ENCODE measurements at regions not wholly inside any gene's neighbourhood (a gene's known extent, or its start where the extent isn't known, plus 50 kb on each side); places are given as distances from the start of the nearest gene placed in this dataset.

DNA sequence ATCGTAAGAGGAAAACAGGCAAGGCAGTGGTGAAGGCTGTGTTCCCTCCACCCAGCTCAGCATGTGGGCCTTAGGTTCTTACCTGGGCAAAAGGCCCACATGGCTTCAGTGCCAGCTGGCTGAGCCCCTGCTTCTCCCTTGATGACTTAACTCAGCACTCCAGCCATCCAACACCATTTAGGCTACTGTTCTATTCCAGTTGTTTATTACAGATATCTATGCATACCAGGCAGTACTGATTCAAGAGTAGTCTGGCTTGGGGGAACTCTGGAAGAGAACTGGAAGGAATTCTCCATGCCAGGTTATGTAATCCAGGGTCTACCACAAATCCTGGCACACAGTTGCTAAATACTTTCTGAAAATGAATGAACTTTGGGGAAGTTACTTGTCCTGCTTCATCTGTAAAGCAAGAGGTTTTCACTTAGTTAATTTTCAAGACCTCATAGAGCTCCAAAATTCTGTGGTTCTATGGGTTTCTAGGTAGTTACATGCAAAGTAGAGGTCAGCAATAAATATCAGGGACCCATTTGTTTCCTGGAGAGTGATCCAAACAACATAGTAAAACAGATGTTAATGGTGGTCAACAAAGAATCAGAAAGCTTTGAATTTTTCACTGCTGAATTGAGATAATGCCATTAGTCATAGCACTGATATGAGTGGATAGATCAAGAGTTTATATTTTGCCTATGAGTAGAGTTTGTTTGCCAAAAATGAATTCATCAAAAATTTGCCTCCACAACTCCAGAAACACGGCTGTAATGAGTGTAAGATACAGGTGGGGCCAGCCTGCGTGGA lies 88.2 kb upstream of the OSMR start:
- DNase-seq: no peak
- H3K9me3 Mint-ChIP-seq: no peaks in the 10 kb centered on the region
- H3K27ac Mint-ChIP-seq: no peak overlapping the region
- no peak overlapping the region for H3K4me3 Mint-ChIP-seq
- H3K36me3 Mint-ChIP-seq: no peaks in the 10 kb centered on the region
- peaks cover 12% of the 10 kb centered on the region for H3K27me3 Mint-ChIP-seq
- no peaks in the 10 kb centered on the region for H3K4me1 Mint-ChIP-seq

DNA sequence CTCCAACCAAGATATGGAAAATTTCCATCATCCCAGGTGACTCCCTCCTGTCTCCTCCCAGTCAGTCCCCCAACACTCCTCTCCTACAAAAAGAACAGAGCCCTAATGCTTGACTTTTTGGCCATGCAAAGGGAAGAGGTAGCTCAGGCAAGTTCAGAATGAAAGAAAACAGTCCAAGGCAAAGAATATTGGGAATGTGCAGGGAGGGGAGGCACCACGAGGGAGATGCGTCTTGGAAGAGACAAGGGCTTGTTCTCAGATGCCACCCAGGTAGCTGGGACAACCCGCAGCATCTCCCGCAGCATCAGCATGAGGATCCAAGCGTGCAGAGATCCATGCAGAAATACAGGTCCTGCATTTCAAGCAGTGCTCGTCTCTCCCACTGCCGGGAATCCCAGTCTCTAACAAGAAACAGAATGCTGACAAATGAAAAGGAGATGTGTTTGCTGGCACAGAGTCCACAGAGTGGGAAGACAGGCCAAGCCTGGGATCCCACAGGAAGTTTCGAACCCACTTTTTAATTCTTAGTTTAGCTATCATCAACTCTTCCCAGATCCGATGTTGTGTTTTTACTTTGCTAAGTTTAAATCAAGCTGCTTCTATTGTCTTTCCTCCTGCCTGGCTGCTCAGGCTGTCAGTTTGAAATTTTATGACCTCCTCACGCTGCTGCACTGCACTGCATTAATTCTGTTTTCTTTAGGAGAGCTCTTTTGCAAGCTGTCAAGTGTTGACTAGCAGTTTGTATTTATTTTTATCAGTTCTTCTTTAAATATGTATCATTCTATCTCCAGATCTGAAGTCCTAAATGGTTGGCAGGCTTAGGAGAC lies 86.8 kb upstream of the OSMR start:
- Mint-ChIP-seq H3K27ac (no peak overlapping the region), H3K36me3 (no peaks in the 10 kb centered on the region), H3K4me3 (no peak overlapping the region), H3K27me3 (peaks cover 5% of the 10 kb centered on the region), H3K4me1 (no peaks in the 10 kb centered on the region), H3K9me3 (no peaks in the 10 kb centered on the region)
- no peak for DNase-seq

DNA sequence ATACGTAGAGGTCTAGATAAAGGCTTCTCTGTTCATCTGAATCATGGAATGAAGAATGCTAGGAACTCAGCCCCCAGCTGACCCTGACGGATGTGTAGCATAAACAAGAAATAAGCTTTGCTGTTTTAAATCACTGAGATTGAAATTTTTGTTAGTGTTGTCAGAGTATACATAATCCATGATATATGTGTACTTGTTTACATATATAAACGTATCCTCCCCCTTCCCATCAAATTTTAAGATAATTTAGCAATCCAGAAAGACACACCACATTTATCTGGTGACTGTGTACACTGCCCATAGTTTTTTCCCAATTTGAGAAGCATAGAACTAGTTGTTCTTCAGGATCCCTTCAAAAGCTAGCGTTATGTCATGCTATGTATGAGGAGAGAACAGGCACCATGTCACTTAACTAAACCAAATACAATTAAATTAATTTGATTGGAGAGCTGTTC lies 80.8 kb upstream of the OSMR start:
- no peaks in the 10 kb centered on the region for H3K4me1 Mint-ChIP-seq

DNA sequence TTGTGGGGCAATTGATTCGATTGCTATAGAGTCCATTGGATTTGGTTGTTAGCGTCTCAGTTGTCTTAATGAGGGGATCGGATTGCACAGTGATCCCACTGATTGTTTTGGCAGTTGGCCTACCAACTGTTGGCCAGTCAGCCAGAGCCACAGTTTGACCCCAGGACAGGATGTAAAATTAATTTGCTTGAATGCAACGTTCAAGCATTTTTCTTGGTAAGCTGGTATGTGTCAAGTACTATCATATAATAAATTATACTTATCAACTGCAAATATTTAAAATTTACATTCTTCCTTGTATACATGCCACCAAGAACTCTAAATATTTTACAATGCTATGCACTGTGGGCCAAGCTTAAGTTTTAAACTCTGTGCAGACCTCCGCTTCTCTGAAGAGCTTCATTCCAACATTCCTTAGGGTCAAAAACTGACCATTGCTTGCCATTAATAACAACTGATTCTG lies 80.4 kb upstream of the OSMR start:
- peaks cover 2% of the 10 kb centered on the region for H3K27me3 Mint-ChIP-seq
- H3K36me3 Mint-ChIP-seq: no peaks in the 10 kb centered on the region
- no peak for DNase-seq
- no peaks in the 10 kb centered on the region for H3K4me1 Mint-ChIP-seq
- H3K27ac Mint-ChIP-seq: no peak overlapping the region
- H3K4me3 Mint-ChIP-seq: no peak overlapping the region
- peaks cover 4% of the 10 kb centered on the region for H3K9me3 Mint-ChIP-seq

More for the DNA sequence above, 80.8 kb upstream of the OSMR start:
- DNase-seq: no peak
- no peak overlapping the region for H3K27ac Mint-ChIP-seq
- no peak overlapping the region for H3K4me3 Mint-ChIP-seq
- H3K27me3 Mint-ChIP-seq: no peaks in the 10 kb centered on the region
- H3K36me3 Mint-ChIP-seq: no peaks in the 10 kb centered on the region
- peaks cover 4% of the 10 kb centered on the region for H3K9me3 Mint-ChIP-seq

DNA sequence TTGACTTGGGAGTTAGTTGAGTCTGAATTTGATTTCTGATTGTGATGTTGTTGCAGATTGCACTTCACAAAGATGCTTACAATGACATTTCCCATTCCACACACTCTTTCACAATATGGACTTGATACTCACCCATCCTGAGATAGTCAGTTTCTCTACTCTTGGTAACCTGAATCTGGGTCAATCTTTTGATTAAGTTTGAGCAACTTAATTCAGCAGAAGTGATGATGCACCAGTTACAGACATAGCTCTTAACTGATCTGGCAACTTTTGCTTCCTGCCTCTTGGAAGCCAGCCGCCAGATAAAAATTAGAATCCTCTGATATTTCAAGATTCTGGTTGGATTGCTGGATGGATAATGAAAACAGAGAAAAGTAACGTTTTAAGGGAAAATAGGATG lies 79.7 kb upstream of the OSMR start:
- DNase-seq: no peak
- H3K4me1 Mint-ChIP-seq: no peaks in the 10 kb centered on the region
- no peak overlapping the region for H3K27ac Mint-ChIP-seq
- no peak overlapping the region for H3K4me3 Mint-ChIP-seq
- H3K36me3 Mint-ChIP-seq: no peaks in the 10 kb centered on the region
- peaks cover 4% of the 10 kb centered on the region for H3K9me3 Mint-ChIP-seq
- peaks cover 4% of the 10 kb centered on the region for H3K27me3 Mint-ChIP-seq

DNA sequence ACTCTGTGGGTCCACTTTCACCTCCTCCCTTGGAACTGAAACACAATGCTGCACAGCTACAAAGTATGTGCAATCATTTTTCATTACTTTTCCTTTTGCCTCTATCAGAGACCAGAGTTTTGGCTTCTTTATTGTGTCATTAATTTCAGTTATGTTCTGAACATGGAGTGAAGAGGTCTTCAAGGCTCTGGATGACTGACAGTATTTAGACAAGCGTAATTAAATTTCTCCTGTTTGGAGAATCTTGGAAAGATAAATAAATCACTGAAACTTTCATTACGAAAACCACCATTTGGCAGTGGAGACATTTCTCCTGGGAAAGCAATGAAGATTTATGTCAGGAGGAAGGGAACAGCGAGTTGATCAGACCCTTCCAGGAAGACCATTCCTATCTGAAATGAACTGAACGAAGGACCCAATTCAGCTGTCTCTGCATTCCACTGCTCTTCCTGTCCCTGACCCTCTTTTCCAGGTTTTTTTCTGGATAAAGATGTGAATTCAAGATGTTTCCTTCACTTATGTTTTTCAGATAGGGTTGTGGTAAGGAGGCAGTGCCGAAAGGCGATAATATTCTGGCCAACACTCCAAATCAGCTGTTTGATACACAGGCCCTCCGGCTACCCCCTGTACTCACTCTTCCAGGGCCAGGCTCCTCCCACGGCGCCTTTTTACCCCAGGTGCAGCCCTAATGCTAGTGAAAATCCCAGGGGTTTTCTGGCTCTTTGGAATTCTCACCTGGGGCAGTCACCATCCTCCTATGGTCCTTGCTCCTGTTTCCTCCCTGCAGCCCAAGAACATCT lies 77.2 kb upstream of the OSMR start:
- Mint-ChIP-seq H3K27ac (no peak overlapping the region), H3K9me3 (peaks cover 5% of the 10 kb centered on the region), H3K27me3 (peaks cover 13% of the 10 kb centered on the region), H3K36me3 (no peaks in the 10 kb centered on the region), H3K4me1 (no peaks in the 10 kb centered on the region), H3K4me3 (no peak overlapping the region)
- DNase-seq: no peak

DNA sequence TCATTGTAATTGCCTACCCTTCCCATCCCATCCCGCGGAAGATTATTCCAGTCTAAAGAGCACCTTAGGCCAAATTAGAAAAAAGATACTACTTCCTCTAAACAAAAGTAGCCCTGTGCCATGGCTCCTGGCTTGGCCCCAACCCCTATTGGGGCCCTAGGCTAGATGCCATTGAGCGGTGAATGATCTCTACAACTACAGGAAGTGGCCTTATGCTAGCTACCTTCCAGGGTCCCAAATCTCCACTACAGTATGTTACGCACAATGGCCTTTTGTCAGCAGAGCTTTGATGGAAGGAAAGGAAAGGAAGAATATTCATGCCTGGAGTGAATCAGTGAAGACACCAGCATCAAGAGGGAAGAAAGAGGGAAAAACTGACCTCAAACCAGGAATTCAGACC lies 73.3 kb upstream of the OSMR start:
- Mint-ChIP-seq H3K36me3 (no peaks in the 10 kb centered on the region), H3K4me1 (no peaks in the 10 kb centered on the region), H3K4me3 (no peak overlapping the region)

DNA sequence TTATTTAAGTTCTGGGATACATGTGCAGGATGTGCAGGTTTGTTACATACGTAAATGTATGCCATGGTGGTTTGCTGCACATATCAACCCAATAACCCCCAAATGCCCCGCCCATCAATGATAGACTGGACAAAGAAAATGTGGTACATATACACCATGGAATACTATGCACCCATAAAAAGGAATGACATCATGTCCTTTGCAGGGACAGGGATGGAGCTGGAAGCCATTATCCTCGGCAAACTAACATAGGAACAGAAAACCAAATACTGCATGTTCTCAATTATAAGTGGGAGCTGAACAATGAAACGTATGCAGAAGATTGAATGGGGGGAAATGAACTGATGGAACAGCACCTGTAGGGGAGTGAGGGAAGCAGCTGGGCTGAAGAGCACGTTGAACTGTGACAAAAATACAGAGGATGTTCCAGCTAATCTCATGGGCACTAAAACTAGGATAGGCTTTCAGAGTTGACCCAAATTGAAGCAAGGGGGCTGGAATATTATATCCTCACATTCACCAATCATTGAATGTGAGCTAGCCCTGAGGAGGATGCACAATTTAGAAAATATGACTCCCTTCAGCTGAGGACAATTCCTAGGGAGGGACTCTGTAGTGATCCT lies 70.5 kb upstream of the OSMR start:
- no peak for DNase-seq
- Mint-ChIP-seq H3K27me3 (peaks cover 17% of the 10 kb centered on the region), H3K9me3 (peaks cover 1% of the 10 kb centered on the region), H3K4me3 (no peak overlapping the region), H3K27ac (no peak overlapping the region), H3K4me1 (no peaks in the 10 kb centered on the region), H3K36me3 (no peaks in the 10 kb centered on the region)

More for the DNA sequence above, 73.3 kb upstream of the OSMR start:
- peaks cover 18% of the 10 kb centered on the region for H3K27me3 Mint-ChIP-seq
- H3K27ac Mint-ChIP-seq: no peak overlapping the region
- no peak for DNase-seq
- H3K9me3 Mint-ChIP-seq: peaks cover 1% of the 10 kb centered on the region

DNA sequence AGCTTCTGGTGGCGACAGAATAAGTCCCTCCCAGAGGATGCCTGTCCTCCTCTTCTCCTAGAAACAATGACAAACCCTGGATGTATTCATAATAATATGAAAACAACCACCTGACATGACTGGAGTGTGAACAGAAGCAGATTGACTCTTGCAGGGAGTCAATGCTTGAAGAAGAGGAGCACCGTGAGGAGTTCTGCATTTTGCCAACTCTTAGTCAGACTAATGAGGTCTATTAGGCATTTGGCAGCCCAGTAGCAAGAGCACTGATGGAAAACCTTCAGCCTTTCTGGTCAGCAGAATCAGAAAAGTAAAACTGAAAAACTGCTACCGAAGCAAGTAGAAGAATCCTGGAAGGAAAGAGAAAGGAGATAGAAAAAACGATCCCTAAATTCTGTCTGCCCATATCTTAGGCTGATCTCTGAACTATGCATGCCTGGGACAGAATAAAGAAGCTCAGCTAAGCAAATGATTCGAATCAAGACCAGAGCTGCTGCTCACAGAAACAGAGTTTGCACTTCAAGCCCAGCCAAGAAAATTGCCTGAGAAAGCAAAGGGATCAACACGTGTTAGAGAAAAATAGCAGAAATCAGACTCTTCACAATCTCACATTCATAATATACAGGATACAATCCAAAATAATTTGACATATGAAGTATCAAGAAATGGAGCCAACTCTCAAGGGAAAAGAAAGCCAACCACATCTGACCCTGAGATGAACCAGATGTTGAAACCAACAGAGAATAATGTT lies 69.5 kb upstream of the OSMR start:
- Mint-ChIP-seq H3K27ac (no peak overlapping the region), H3K27me3 (peaks cover 15% of the 10 kb centered on the region), H3K4me3 (no peak overlapping the region), H3K4me1 (no peaks in the 10 kb centered on the region), H3K36me3 (no peaks in the 10 kb centered on the region), H3K9me3 (peaks cover 1% of the 10 kb centered on the region)
- DNase-seq: no peak

DNA sequence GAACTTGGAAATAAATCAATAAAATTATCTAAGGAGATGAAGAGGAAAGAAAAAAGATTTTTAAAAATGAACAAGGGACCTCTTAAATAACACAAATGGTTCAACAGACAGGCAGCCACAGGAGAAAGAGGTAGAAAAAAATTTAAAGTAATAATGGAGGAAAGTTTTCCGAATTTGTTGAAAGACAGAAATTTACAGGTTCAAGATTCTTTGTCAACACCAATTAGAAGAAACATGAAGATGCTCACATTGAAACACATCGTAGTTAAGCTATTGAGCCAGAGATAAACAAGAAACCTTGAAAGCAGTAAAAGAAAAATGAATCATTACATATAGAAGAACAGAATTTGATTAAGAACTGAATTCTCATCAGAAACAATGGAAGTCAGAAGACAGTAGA lies 68.7 kb upstream of the OSMR start:
- Mint-ChIP-seq H3K27ac (no peak overlapping the region), H3K36me3 (no peaks in the 10 kb centered on the region), H3K9me3 (peaks cover 1% of the 10 kb centered on the region), H3K4me1 (peaks cover under 1% of the 10 kb centered on the region), H3K4me3 (no peak overlapping the region), H3K27me3 (peaks cover 17% of the 10 kb centered on the region)
- DNase-seq: no peak

DNA sequence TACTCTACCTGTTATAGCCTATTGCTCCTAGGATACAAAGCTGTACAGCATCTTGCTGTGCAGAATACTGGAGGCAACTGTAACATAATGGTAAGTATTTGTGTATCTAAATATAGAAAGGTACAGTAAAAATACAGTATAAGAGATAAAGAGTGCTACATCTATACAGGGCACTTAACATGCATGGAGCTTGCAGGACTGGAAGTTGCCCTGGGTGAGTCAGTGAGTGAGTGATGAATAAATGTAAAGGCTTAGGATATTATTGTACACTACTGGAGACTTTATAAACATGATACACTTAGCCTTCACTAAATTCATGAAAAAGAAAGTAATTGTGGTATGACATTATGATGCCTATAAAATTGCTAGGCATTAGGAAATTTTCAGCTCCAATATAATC lies 65.5 kb upstream of the OSMR start:
- no peak overlapping the region for H3K27ac Mint-ChIP-seq
- H3K36me3 Mint-ChIP-seq: no peaks in the 10 kb centered on the region
- H3K4me3 Mint-ChIP-seq: no peak overlapping the region
- no peak for DNase-seq
- peaks cover 24% of the 10 kb centered on the region for H3K27me3 Mint-ChIP-seq
- H3K4me1 Mint-ChIP-seq: peaks cover 2% of the 10 kb centered on the region
- no peaks in the 10 kb centered on the region for H3K9me3 Mint-ChIP-seq

DNA sequence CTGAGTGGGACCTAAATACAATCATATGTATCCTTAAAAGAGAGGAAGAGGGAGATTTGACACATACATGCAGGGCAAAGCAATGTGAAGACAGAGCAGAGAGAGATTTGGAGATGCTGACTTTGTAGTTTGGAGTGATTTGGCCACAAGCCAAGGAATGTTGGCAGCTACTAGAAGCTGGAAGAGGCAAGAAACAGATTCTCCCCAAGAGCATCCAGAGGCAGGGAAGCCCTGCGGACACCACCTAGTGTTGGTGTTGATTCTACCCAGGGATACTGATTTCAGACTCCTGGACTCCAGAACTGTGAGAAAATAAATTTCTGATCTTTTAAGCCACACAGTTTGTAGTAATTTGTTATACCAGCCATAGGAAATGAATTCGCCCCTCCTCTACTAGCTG lies 64.9 kb upstream of the OSMR start:
- Mint-ChIP-seq H3K27ac (no peak overlapping the region), H3K4me3 (no peak overlapping the region), H3K36me3 (no peaks in the 10 kb centered on the region), H3K4me1 (peaks cover 2% of the 10 kb centered on the region), H3K27me3 (peaks cover 21% of the 10 kb centered on the region), H3K9me3 (peaks cover 3% of the 10 kb centered on the region)
- DNase-seq: no peak

DNA sequence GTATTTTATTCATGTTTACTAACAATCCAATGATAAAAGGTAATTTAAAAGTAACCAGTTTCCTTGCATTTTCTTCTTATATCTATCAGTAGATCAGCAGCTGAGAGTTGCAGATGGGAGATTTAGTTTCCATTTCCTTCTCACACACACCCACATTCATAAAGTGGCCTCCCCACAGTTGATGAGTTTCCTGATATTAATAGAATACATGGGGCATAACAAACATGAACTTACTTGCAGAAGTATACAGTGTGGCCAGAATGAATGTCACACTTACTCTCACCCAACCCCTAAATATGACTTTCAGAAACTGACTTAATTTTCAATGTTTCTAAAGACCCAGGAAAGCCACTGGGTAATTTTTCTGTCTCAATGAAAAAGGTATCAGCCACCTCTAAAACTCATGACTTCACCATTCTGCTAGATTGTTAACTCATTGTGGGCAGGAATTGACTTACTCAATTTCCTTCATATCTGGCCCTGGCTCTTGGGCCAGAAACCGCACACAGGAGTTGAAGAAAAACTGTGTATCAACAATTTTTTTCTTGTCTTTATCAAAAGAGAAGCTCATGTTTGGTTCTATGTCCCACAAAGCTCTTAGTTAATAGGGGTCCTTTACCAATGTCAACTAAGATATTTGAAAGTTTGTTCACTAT lies 63.5 kb upstream of the OSMR start:
- Mint-ChIP-seq H3K27ac (no peak overlapping the region), H3K4me1 (peaks cover 2% of the 10 kb centered on the region), H3K27me3 (peaks cover 24% of the 10 kb centered on the region), H3K36me3 (no peaks in the 10 kb centered on the region), H3K9me3 (peaks cover 5% of the 10 kb centered on the region), H3K4me3 (no peak overlapping the region)
- no peak for DNase-seq
